ENCODE measurements at regions not wholly inside any gene's neighbourhood (a gene's known extent, or its start where the extent isn't known, plus 50 kb on each side); places are given as distances from the start of the nearest gene placed in this dataset.

GRCh38 chr6:169895000-169895759 is 143.8 kb downstream of the ERMARD start:
- ChIA-PET POLR2A (no interaction called here), CTCF (no interaction called here)
- Histone ChIP-seq H3K27ac (ENCODE audit: low read depth, low read length) (no peak overlapping the region), H3K9me3 (ENCODE audit: control insufficient read depth, insufficient read depth, low read length) (peaks cover 91% of the 10 kb centered on the region), H3K4me3 (ENCODE audit: low read depth, low read length) (no peak overlapping the region), H3K27me3 (ENCODE audit: control insufficient read depth, insufficient read depth, low read length) (no peaks in the 10 kb centered on the region)
- TF ChIP-seq, protein P1, sequence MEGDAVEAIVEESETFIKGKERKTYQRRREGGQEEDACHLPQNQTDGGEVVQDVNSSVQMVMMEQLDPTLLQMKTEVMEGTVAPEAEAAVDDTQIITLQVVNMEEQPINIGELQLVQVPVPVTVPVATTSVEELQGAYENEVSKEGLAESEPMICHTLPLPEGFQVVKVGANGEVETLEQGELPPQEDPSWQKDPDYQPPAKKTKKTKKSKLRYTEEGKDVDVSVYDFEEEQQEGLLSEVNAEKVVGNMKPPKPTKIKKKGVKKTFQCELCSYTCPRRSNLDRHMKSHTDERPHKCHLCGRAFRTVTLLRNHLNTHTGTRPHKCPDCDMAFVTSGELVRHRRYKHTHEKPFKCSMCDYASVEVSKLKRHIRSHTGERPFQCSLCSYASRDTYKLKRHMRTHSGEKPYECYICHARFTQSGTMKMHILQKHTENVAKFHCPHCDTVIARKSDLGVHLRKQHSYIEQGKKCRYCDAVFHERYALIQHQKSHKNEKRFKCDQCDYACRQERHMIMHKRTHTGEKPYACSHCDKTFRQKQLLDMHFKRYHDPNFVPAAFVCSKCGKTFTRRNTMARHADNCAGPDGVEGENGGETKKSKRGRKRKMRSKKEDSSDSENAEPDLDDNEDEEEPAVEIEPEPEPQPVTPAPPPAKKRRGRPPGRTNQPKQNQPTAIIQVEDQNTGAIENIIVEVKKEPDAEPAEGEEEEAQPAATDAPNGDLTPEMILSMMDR (IDR thresholded peaks at IDR 0.05; ENCODE audit: low read depth, low read length), result no peak
- DNase-seq (ENCODE audit: low read depth, low spot score), result no peak

DNA sequence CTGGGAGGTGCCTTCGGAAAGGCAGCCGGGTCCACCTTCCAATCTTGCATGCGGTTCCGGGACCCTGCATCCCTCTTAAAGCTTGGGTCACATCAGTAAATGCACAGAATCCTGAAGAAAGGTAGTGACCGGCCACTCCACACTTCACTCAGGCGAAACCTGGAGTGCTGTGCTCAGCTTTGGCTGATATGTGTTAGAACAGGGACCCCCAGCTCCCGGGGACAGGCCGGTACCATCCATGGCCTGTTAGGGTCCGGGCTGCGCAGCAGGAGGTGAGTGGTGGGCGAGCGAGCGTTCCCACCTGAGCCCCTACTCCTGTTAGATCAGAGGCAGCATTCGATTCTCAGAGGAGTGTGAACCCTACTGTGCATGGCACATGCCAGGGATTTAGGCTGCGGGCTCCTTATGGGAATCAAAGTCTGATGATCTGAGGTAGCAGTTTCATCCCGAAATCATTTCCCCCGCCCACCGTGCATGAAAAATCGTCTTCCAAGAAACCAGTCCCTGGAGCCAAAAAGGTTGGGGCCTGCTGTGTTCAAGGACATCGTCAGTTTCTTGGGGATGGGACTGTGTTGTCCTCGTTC is 143.0 kb downstream of the ERMARD start:
- no peak overlapping the region for H3K4me3 ChIP-seq (ENCODE audit: low read depth, low read length)
- TF ChIP-seq, protein P1 (IDR thresholded peaks at IDR 0.05; ENCODE audit: low read depth, low read length), result no peak
- no peak overlapping the region for H3K27ac ChIP-seq (ENCODE audit: low read depth, low read length)
- ChIA-PET CTCF (no interaction called here), POLR2A (no interaction called here)
- no peaks in the 10 kb centered on the region for H3K27me3 ChIP-seq (ENCODE audit: control insufficient read depth, insufficient read depth, low read length)
- no peak for DNase-seq (ENCODE audit: low read depth, low spot score)
- H3K9me3 ChIP-seq (ENCODE audit: control insufficient read depth, insufficient read depth, low read length), result peaks cover 89% of the 10 kb centered on the region

DNA sequence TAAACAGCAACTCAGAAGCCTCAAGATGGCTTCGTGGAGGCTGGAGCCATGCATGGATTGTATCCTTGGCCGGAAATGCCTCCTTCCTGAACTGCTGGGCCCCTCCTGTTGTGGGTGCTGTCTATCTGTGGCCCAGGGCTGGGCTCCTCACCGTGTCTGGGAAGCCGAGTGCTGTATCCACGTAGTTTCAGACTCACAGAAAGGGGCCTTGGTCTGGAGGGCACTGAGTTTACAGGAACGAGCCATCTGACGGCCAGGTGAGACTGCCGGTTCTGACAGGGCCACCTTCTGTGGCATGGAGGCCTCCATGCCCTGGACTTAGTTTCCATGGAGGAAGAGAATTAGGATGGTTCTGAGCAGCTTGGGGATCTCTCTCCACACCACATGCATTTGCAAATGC is 142.2 kb downstream of the ERMARD start:
- ChIA-PET CTCF (no interaction called here), POLR2A (no interaction called here)
- no peak overlapping the region for H3K4me3 ChIP-seq (ENCODE audit: low read depth, low read length)
- H3K9me3 ChIP-seq (ENCODE audit: control insufficient read depth, insufficient read depth, low read length), result peaks cover 80% of the 10 kb centered on the region
- TF ChIP-seq, protein P1 (IDR thresholded peaks at IDR 0.05; ENCODE audit: low read depth, low read length), result no peak
- H3K27ac ChIP-seq (ENCODE audit: low read depth, low read length), result no peak overlapping the region
- H3K27me3 ChIP-seq (ENCODE audit: control insufficient read depth, insufficient read depth, low read length), result no peaks in the 10 kb centered on the region
- DNase-seq (ENCODE audit: low read depth, low spot score), result no peak

DNA sequence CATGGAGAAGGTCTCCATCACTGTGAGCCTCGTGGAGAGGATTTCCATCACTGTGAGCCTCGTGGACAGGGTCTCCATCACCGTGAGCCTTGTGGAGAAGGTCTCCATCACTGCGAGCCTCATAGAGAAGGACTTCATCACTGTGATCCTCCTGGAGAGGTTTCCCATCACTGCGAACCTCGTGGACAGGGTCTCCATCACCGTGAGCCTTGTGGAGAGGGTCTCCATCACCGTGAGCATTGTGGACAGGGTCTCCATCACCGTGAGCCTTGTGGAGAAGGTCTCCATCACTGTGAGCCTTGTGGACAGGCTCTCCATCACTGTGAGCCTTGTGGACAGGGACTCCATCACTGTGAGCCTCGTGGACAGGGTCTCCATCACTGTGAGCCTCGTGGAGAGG is 140.4 kb downstream of the ERMARD start:
- POLR2A ChIA-PET, result no interaction called here

DNA sequence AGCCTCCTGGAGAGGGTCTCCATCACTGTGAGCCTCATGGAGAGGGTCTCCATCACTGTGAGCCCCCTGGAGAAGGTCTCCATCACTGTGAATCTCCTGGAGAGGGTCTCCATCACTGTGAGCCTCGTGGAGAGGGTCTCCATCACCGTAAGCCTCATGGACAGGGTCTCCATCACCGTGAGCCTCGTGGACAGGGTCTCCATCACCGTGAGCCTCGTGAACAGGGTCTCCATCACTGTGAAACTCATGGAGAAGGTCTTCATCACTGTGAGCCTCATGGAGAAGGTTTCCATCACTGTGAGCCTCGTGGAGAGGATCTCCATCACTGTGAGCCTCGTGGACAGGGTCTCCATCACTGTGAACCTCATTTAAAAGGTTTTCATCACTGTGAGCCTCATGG is 140.0 kb downstream of the ERMARD start:
- ChIA-PET CTCF (no interaction called here), POLR2A (no interaction called here)
- H3K4me3 ChIP-seq (ENCODE audit: low read depth, low read length), result no peak overlapping the region
- H3K27me3 ChIP-seq (ENCODE audit: control insufficient read depth, insufficient read depth, low read length), result no peaks in the 10 kb centered on the region
- no peak for DNase-seq (ENCODE audit: low read depth, low spot score)
- peaks cover 70% of the 10 kb centered on the region for H3K9me3 ChIP-seq (ENCODE audit: control insufficient read depth, insufficient read depth, low read length)
- TF ChIP-seq, protein P1 (IDR thresholded peaks at IDR 0.05; ENCODE audit: low read depth, low read length), result no peak
- no peak overlapping the region for H3K27ac ChIP-seq (ENCODE audit: low read depth, low read length)

More for the DNA sequence above, 140.4 kb downstream of the ERMARD start:
- TF ChIP-seq, protein P1 (IDR thresholded peaks at IDR 0.05; ENCODE audit: low read depth, low read length), result no peak
- no peak overlapping the region for H3K4me3 ChIP-seq (ENCODE audit: low read depth, low read length)
- DNase-seq (ENCODE audit: low read depth, low spot score), result no peak
- H3K27ac ChIP-seq (ENCODE audit: low read depth, low read length), result no peak overlapping the region
- CTCF ChIA-PET, result no interaction called here
- peaks cover 70% of the 10 kb centered on the region for H3K9me3 ChIP-seq (ENCODE audit: control insufficient read depth, insufficient read depth, low read length)
- H3K27me3 ChIP-seq (ENCODE audit: control insufficient read depth, insufficient read depth, low read length), result no peaks in the 10 kb centered on the region
